ENCODE measurements at regions not wholly inside any gene's neighbourhood (a gene's known extent, or its start where the extent isn't known, plus 50 kb on each side); places are given as distances from the start of the nearest gene placed in this dataset.

DNA sequence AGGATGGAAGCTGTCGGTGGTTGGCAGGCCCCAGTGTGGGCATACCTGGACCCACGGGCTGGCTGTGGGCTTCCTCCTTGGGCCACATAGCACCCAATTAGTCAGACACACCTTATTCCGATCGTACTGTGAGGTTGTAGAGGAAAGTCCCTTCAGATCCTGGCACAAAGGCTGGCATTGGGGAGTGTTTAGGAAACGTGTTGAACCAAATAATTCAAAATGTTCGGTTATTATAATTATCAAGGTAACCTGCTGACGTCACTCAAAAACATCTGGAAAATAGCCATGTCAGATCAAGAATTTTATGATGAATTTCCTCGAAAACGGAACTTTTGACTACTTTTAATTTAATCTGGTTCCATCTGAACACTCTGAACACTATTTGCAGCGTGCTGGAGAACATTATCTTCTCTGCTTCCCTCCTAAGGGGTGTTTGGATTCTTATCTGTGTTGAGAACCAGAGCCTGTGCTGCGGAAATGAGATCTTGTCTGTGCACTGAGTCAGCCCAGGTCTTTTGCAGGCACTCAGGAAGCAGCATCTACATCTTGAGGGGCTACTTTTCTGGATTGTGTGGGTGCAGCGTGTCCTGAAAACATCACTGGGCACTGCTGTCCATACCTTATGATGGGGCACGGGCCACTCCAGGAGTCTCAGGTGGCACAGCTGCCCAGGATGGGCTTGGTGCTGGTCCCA, 100.3 kb downstream of the SLC25A47 start:
- Histone ChIP-seq H4K20me1 (replicated peaks; ENCODE audit: control insufficient read depth, insufficient read depth, low read length) (peaks cover 8% of the 10 kb centered on the region; the same call in 1 of the 2 replicates), H3K9ac (ENCODE audit: insufficient read depth in 1 of 2, low read depth in 2 of 2, low read length in 2 of 2) (peak overlapping the region in 1 of 2 experiments; percentile 69; a peak in 2 of 4 replicates), H2AFZ (ENCODE audit: low read depth, low read length) (no peak overlapping the region), H3K27ac (ENCODE audit: extremely low read depth, low read depth, low read length) (peak overlapping the region; percentile 39; the same call in 1 of the 3 replicates), H3K4me3 (no peak overlapping the region), H3K27me3 (ENCODE audit: control insufficient read depth in 2 of 2, insufficient read depth in 2 of 2, low read length in 2 of 2) (no peaks in the 10 kb centered on the region), H3K79me2 (ENCODE audit: control insufficient read depth, insufficient read depth, low read length) (peaks cover 4% of the 10 kb centered on the region; the same call in 2 of the 3 replicates), H3K4me2 (ENCODE audit: insufficient read depth, low read length) (peak overlapping the region; percentile 41), H3K36me3 (ENCODE audit: control insufficient read depth, insufficient read depth, low read length) (no peaks in the 10 kb centered on the region), H3K9me1 (ENCODE audit: control insufficient read depth, insufficient read depth, low read length) (peaks cover 4% of the 10 kb centered on the region), H3K9me3 (replicated peaks; ENCODE audit: control insufficient read depth, insufficient read depth, low read depth, low read length) (no peaks in the 10 kb centered on the region), H3K4me1 (replicated peaks in 1 of 2; ENCODE audit: control insufficient read depth in 2 of 2, insufficient read depth in 2 of 2, low read length in 2 of 2) (peaks cover 22 to 33% of the 10 kb centered on the region in 2 experiments)
- CTCF ChIA-PET (ENCODE audit: low intra/inter-chr PET ratio): no interaction called here
- DNase-seq (ENCODE audit: extremely low read depth in 1 of 4, low spot score in 3 of 4) (peak; percentile 27 to 51 (median 43)), FAIRE-seq (peak; percentile 69), ATAC-seq (peak; percentile 46)
- POLR2A ChIA-PET: no interaction called here
- 27% methylated on average over 13 of the region's 13 CpGs for WGBS (ENCODE audit: insufficient coverage, low coverage, missing lambda C conversion rate)
- in situ Hi-C loops (cut with MboI) (no loop called here), intact Hi-C loops (cut with micrococcal nuclease) (loop anchor here (5.0 kb wide), 1 partner anchor 36 kb away; no protein-coding TSS in a partner anchor)
- no TSS peak for BruUV-seq (replicated peaks)
- TF ChIP-seq NEUROD1 (IDR thresholded peaks at IDR 0.05; ENCODE audit: borderline replicate concordance, low read depth, low read length, partially characterized antibody): no peak
- no peak for TF ChIP-seq BMI1 (IDR thresholded peaks at IDR 0.05; ENCODE audit: low read length)
- no peak for TF ChIP-seq ZNF143 (CRISPR knock-in tag; IDR thresholded peaks at IDR 0.05)
- TF ChIP-seq, protein P1, sequence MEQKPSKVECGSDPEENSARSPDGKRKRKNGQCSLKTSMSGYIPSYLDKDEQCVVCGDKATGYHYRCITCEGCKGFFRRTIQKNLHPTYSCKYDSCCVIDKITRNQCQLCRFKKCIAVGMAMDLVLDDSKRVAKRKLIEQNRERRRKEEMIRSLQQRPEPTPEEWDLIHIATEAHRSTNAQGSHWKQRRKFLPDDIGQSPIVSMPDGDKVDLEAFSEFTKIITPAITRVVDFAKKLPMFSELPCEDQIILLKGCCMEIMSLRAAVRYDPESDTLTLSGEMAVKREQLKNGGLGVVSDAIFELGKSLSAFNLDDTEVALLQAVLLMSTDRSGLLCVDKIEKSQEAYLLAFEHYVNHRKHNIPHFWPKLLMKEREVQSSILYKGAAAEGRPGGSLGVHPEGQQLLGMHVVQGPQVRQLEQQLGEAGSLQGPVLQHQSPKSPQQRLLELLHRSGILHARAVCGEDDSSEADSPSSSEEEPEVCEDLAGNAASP (IDR thresholded peaks at IDR 0.05): no peak
- no peak for TF ChIP-seq ATF1 (CRISPR knock-in tag; IDR thresholded peaks at IDR 0.05)
- peak; percentile 70 for TF ChIP-seq ATF1 (tag; IDR thresholded peaks at IDR 0.05)
- no peak for TF ChIP-seq YBX1 (IDR thresholded peaks at IDR 0.05)
- TF ChIP-seq JUN (IDR thresholded peaks at IDR 0.05; ENCODE audit: borderline replicate concordance, low read depth, low read length): 0 out of 2 replicates have a peak, but pooled peaks have one; percentile 36
- no peak for TF ChIP-seq JUN (CRISPR knock-in tag; IDR thresholded peaks at IDR 0.05; ENCODE audit: borderline replicate concordance)
- no peak for TF ChIP-seq ZNF134 (CRISPR knock-in tag; conservative IDR thresholded peaks at IDR 0.05)
- TF ChIP-seq ARNT (IDR thresholded peaks at IDR 0.05): no peak
- TF ChIP-seq, protein P2, sequence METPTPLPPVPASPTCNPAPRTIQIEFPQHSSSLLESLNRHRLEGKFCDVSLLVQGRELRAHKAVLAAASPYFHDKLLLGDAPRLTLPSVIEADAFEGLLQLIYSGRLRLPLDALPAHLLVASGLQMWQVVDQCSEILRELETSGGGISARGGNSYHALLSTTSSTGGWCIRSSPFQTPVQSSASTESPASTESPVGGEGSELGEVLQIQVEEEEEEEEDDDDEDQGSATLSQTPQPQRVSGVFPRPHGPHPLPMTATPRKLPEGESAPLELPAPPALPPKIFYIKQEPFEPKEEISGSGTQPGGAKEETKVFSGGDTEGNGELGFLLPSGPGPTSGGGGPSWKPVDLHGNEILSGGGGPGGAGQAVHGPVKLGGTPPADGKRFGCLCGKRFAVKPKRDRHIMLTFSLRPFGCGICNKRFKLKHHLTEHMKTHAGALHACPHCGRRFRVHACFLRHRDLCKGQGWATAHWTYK (CRISPR knock-in tag; IDR thresholded peaks at IDR 0.05): no peak
- TF ChIP-seq CXXC5 (CRISPR knock-in tag; IDR thresholded peaks at IDR 0.05): peak; percentile 36
